ENCODE measurements at regions not wholly inside any gene's neighbourhood (a gene's known extent, or its start where the extent isn't known, plus 50 kb on each side); places are given as distances from the start of the nearest gene placed in this dataset.

DNA sequence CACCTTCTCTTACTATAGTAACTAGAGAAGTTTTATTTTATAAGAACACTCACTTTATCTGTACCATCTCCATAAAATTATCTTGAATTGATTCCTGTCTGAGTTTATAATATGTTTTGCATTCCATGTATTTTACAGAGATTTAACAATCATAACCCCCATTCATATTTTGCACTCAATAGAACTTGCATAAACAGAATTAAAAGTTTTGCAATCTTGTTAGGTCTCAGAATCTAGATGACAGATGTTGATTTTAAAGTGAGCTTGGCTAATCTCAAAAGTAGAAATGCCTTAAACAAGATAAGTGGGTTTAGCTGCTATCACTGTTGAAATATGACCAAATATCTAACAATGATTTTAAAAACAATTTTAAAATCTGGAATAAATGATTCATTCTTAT lies 107.9 kb upstream of the EPHA6 start:
- H3K4me3 ChIP-seq (replicated peaks in 1 of 4; ENCODE audit: control extremely low read depth in 1 of 4, insufficient read depth in 1 of 4, low read depth in 3 of 4, low read length in 4 of 4), result no peak overlapping the region
- H3K79me2 ChIP-seq (ENCODE audit: control insufficient read depth, insufficient read depth, low read length), result no peaks in the 10 kb centered on the region
- no peaks in the 10 kb centered on the region for H3K27me3 ChIP-seq (ENCODE audit: control insufficient read depth, insufficient read depth, low read length)
- no peak for TF ChIP-seq EZH2 (IDR thresholded peaks at IDR 0.05; ENCODE audit: low read length, missing control alignments)
- TF ChIP-seq, protein P1, sequence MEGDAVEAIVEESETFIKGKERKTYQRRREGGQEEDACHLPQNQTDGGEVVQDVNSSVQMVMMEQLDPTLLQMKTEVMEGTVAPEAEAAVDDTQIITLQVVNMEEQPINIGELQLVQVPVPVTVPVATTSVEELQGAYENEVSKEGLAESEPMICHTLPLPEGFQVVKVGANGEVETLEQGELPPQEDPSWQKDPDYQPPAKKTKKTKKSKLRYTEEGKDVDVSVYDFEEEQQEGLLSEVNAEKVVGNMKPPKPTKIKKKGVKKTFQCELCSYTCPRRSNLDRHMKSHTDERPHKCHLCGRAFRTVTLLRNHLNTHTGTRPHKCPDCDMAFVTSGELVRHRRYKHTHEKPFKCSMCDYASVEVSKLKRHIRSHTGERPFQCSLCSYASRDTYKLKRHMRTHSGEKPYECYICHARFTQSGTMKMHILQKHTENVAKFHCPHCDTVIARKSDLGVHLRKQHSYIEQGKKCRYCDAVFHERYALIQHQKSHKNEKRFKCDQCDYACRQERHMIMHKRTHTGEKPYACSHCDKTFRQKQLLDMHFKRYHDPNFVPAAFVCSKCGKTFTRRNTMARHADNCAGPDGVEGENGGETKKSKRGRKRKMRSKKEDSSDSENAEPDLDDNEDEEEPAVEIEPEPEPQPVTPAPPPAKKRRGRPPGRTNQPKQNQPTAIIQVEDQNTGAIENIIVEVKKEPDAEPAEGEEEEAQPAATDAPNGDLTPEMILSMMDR (conservative IDR thresholded peaks at IDR 0.05 in 1 of 2, IDR thresholded peaks at IDR 0.05 in 1 of 2; ENCODE audit: low read depth in 1 of 2, low read length in 2 of 2), result no peak
- no peaks in the 10 kb centered on the region for H3K36me3 ChIP-seq (ENCODE audit: control insufficient read depth, insufficient read depth, low read length)
- no peak overlapping the region for H3K27ac ChIP-seq (ENCODE audit: insufficient read depth, low read length)
- H3K4me2 ChIP-seq (ENCODE audit: extremely low read depth, insufficient read depth, low read length), result no peak overlapping the region
- no peaks in the 10 kb centered on the region for H3K4me1 ChIP-seq (ENCODE audit: control insufficient read depth, extremely low read depth, insufficient read depth, low read length)
- H2AFZ ChIP-seq (ENCODE audit: low read length), result no peak overlapping the region
- H3K9ac ChIP-seq (ENCODE audit: insufficient read depth, low read length), result no peak overlapping the region
- H3K9me3 ChIP-seq (ENCODE audit: control insufficient read depth, insufficient read depth, low read depth, low read length), result no peaks in the 10 kb centered on the region
- DNase-seq (ENCODE audit: low read depth in 2 of 2), result no peak
- no peaks in the 10 kb centered on the region for H4K20me1 ChIP-seq (ENCODE audit: control insufficient read depth, extremely low read depth, insufficient read depth, low read length)

DNA sequence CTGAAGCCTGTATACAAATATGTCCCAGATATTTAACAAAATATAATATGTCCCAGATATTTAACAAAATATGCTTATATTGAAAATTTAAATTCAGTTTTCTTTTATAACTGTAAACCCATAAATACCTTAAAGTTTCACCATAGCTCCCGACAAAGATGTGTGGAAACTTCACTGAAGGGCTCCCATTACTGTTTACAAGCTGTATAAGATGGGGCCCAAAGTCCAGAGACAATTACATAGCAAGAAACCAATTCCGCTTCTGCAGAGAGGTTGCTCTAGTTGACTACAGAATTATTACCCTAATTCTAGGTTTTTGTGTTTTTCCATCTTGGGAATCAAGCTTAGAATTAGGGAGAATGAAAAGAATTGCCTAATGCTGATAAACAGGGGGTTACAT lies 102.6 kb upstream of the EPHA6 start:
- Histone ChIP-seq H3K27ac (ENCODE audit: insufficient read depth, low read length) (no peak overlapping the region), H3K36me3 (ENCODE audit: control insufficient read depth, insufficient read depth, low read length) (no peaks in the 10 kb centered on the region), H3K27me3 (ENCODE audit: control insufficient read depth, insufficient read depth, low read length) (no peaks in the 10 kb centered on the region), H3K9ac (ENCODE audit: insufficient read depth, low read length) (no peak overlapping the region), H3K4me1 (ENCODE audit: control insufficient read depth, extremely low read depth, insufficient read depth, low read length) (no peaks in the 10 kb centered on the region), H3K4me3 (replicated peaks in 1 of 4; ENCODE audit: control extremely low read depth in 1 of 4, insufficient read depth in 1 of 4, low read depth in 3 of 4, low read length in 4 of 4) (no peak overlapping the region), H3K79me2 (ENCODE audit: control insufficient read depth, insufficient read depth, low read length) (no peaks in the 10 kb centered on the region), H3K4me2 (ENCODE audit: extremely low read depth, insufficient read depth, low read length) (no peak overlapping the region), H4K20me1 (ENCODE audit: control insufficient read depth, extremely low read depth, insufficient read depth, low read length) (no peaks in the 10 kb centered on the region), H2AFZ (ENCODE audit: low read length) (no peak overlapping the region), H3K9me3 (ENCODE audit: control insufficient read depth, insufficient read depth, low read depth, low read length) (no peaks in the 10 kb centered on the region)
- no peak for DNase-seq (ENCODE audit: low read depth in 2 of 2)
- TF ChIP-seq EZH2 (IDR thresholded peaks at IDR 0.05; ENCODE audit: low read length, missing control alignments), result no peak
- TF ChIP-seq, protein P1 (conservative IDR thresholded peaks at IDR 0.05 in 1 of 2, IDR thresholded peaks at IDR 0.05 in 1 of 2; ENCODE audit: low read depth in 1 of 2, low read length in 2 of 2), result no peak

DNA sequence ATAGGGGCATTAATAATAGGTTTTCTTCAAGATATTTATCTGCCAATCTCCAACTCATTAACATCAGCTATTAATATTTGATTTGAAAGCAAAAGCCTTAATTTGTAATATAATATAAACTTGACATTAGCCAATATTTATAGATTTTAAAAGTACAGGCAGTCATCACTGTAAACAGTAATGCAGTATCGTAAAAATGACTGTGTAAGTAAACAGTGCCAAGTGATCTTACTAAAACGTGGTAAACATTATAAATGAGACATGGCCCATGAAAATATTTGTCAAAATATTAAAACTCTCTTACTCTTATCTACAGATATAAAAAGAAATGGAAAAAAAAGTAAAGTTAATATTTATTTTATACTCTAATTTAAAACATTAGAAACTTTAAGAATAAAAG lies 101.6 kb upstream of the EPHA6 start:
- H3K27me3 ChIP-seq (ENCODE audit: control insufficient read depth, insufficient read depth, low read length), result no peaks in the 10 kb centered on the region
- H3K27ac ChIP-seq (ENCODE audit: insufficient read depth, low read length), result no peak overlapping the region
- DNase-seq (ENCODE audit: low read depth in 2 of 2), result no peak
- H3K4me2 ChIP-seq (ENCODE audit: extremely low read depth, insufficient read depth, low read length), result no peak overlapping the region
- no peaks in the 10 kb centered on the region for H3K4me1 ChIP-seq (ENCODE audit: control insufficient read depth, extremely low read depth, insufficient read depth, low read length)
- no peaks in the 10 kb centered on the region for H3K79me2 ChIP-seq (ENCODE audit: control insufficient read depth, insufficient read depth, low read length)
- H3K9me3 ChIP-seq (ENCODE audit: control insufficient read depth, insufficient read depth, low read depth, low read length), result no peaks in the 10 kb centered on the region
- H3K9ac ChIP-seq (ENCODE audit: insufficient read depth, low read length), result no peak overlapping the region
- no peak overlapping the region for H2AFZ ChIP-seq (ENCODE audit: low read length)
- TF ChIP-seq, protein P1 (conservative IDR thresholded peaks at IDR 0.05 in 1 of 2, IDR thresholded peaks at IDR 0.05 in 1 of 2; ENCODE audit: low read depth in 1 of 2, low read length in 2 of 2), result no peak
- TF ChIP-seq EZH2 (IDR thresholded peaks at IDR 0.05; ENCODE audit: low read length, missing control alignments), result no peak
- no peaks in the 10 kb centered on the region for H4K20me1 ChIP-seq (ENCODE audit: control insufficient read depth, extremely low read depth, insufficient read depth, low read length)
- no peak overlapping the region for H3K4me3 ChIP-seq (replicated peaks in 1 of 4; ENCODE audit: control extremely low read depth in 1 of 4, insufficient read depth in 1 of 4, low read depth in 3 of 4, low read length in 4 of 4)
- no peaks in the 10 kb centered on the region for H3K36me3 ChIP-seq (ENCODE audit: control insufficient read depth, insufficient read depth, low read length)
